ENCODE measurements at regions not wholly inside any gene's neighbourhood (a gene's known extent, or its start where the extent isn't known, plus 50 kb on each side); places are given as distances from the start of the nearest gene placed in this dataset.

- TF ChIP-seq, protein P1, sequence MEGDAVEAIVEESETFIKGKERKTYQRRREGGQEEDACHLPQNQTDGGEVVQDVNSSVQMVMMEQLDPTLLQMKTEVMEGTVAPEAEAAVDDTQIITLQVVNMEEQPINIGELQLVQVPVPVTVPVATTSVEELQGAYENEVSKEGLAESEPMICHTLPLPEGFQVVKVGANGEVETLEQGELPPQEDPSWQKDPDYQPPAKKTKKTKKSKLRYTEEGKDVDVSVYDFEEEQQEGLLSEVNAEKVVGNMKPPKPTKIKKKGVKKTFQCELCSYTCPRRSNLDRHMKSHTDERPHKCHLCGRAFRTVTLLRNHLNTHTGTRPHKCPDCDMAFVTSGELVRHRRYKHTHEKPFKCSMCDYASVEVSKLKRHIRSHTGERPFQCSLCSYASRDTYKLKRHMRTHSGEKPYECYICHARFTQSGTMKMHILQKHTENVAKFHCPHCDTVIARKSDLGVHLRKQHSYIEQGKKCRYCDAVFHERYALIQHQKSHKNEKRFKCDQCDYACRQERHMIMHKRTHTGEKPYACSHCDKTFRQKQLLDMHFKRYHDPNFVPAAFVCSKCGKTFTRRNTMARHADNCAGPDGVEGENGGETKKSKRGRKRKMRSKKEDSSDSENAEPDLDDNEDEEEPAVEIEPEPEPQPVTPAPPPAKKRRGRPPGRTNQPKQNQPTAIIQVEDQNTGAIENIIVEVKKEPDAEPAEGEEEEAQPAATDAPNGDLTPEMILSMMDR (IDR thresholded peaks at IDR 0.05) = no peak
- TF ChIP-seq POLR2A (IDR thresholded peaks at IDR 0.05; ENCODE audit: low read depth) = no peak
- no peak for TF ChIP-seq POLR2AphosphoS5 (IDR thresholded peaks at IDR 0.05)
Observed at GRCh38 chr5:86797677-86798076, 179.9 kb downstream of the COX7C start.

Measured in esophagus muscularis mucosa (tissue), 3 donors.